ENCODE measurements at regions not wholly inside any gene's neighbourhood (a gene's known extent, or its start where the extent isn't known, plus 50 kb on each side); places are given as distances from the start of the nearest gene placed in this dataset.
"Not testable (repeated sequence)": the region's sequence is repeated elsewhere in the genome, so short reads cannot be mapped to it uniquely, and the experiment has no call there.

DNA sequence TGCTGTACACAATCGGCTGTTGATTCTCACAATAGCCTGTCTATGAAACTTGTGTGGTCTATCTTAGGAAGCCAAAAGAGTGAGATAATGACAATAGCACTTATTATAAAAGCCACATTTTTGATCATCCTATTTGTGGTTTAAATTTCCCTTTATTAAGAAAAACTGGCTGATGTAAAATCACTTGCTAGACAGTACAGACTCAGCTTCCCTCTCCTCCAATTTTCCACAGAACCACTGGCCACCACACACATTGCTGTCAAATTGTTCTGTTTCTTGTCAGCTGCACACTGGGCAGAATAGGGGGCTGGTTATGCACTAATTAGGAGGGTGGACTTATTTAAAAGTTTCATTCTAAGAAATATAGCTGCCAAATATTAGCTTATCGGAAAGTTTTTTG, 425.9 kb downstream of the EPHA3 start:
- Histone ChIP-seq H3K4me3 (replicated peaks in 1 of 3) (no peak overlapping the region), H3K27ac (no peak overlapping the region), H3K27me3 (no peaks in the 10 kb centered on the region), H3K4me1 (no peaks in the 10 kb centered on the region), H3K36me3 (no peaks in the 10 kb centered on the region), H3K9me3 (no peaks in the 10 kb centered on the region)
- TF ChIP-seq CTCF (IDR thresholded peaks at IDR 0.05) (no peak), POLR2A (IDR thresholded peaks at IDR 0.05) (no peak)
- intact Hi-C loops (cut with DNase I): no loop called here
- 81 to 84% methylated on average over 2 of the region's 2 CpGs for WGBS, 2 donors
- no peak for DNase-seq

GRCh38 chr3:89554587-89554986, 447.2 kb downstream of the EPHA3 start:
- H3K9me3 ChIP-seq; H3K4me3 ChIP-seq (replicated peaks in 1 of 3); H3K27me3 ChIP-seq; intact Hi-C loops (cut with DNase I); DNase-seq; H3K36me3 ChIP-seq; H3K27ac ChIP-seq; H3K4me1 ChIP-seq: not testable (repeated sequence)
- 95 to 96% methylated on average over 6 of the region's 6 CpGs for WGBS, 2 donors

- Histone ChIP-seq H3K4me3 (replicated peaks in 1 of 3) (no peak overlapping the region), H3K4me1 (no peaks in the 10 kb centered on the region), H3K36me3 (no peaks in the 10 kb centered on the region), H3K27ac (no peak overlapping the region), H3K9me3 (no peaks in the 10 kb centered on the region), H3K27me3 (no peaks in the 10 kb centered on the region)
- intact Hi-C loops (cut with DNase I): no loop called here
- no peak for DNase-seq
- whole genome bisulfite sequencing, 2 donors: 71 to 80% methylated on average over 1 of the region's 1 CpG
- TF ChIP-seq POLR2A (IDR thresholded peaks at IDR 0.05) (no peak), CTCF (IDR thresholded peaks at IDR 0.05) (no peak)
Observed at GRCh38 chr3:89558711-89559110, 451.3 kb downstream of the EPHA3 start.

DNA sequence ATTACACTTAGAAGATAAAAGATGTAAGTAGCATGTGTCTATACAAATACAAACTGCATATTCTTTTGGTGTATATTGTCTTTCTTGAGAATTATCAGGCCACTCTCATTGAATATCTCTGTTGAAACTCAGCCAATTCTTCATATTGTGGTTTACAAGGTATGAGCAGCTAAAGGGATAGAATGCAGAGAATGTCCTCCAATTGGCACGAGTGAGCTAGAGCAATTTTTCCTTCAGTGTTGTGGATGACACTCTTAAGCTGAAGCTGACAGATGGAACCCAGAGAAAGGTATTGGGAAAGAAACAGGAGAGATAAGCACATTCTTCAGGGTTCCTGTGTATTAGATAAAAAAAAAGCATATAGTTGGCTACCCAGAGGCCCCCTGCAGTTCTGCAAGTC, 453.1 kb downstream of the EPHA3 start:
- no peaks in the 10 kb centered on the region for H3K36me3 ChIP-seq
- H3K27me3 ChIP-seq: no peaks in the 10 kb centered on the region
- H3K4me1 ChIP-seq: no peaks in the 10 kb centered on the region
- 45 to 79% methylated on average over 1 of the region's 1 CpG for WGBS, 2 donors
- intact Hi-C loops (cut with DNase I): no loop called here
- no peak overlapping the region for H3K4me3 ChIP-seq (replicated peaks in 1 of 3)
- TF ChIP-seq POLR2A (IDR thresholded peaks at IDR 0.05) (no peak), CTCF (IDR thresholded peaks at IDR 0.05) (no peak)
- no peak overlapping the region for H3K27ac ChIP-seq
- no peak for DNase-seq
- H3K9me3 ChIP-seq: no peaks in the 10 kb centered on the region

DNA sequence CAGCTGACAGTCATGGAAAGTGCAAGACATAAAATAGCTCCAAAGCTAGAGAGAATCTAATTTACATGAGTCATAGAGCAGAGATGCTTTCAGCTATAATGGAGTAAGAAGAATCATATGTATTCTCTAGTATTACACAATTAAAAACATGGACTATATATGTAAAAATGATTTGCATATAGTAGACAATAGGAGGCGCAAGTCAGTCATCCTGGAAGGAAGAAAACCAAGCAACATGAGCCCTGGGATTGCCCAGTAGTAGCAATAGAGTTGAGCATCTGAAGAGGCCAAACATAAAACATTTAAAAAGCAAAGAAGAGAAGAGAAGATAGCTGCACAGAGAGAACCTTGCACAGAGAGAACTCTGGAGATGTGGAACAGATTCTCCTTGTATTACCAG, 455.0 kb downstream of the EPHA3 start:
- no peaks in the 10 kb centered on the region for H3K4me1 ChIP-seq
- H3K9me3 ChIP-seq: no peaks in the 10 kb centered on the region
- H3K4me3 ChIP-seq (replicated peaks in 1 of 3): no peak overlapping the region
- 88 to 92% methylated on average over 1 of the region's 1 CpG for WGBS, 2 donors
- H3K27ac ChIP-seq: no peak overlapping the region
- intact Hi-C loops (cut with DNase I): no loop called here
- no peaks in the 10 kb centered on the region for H3K27me3 ChIP-seq
- H3K36me3 ChIP-seq: no peaks in the 10 kb centered on the region
- no peak for DNase-seq
- no peak for TF ChIP-seq POLR2A (IDR thresholded peaks at IDR 0.05)
- TF ChIP-seq CTCF (IDR thresholded peaks at IDR 0.05): no peak

GRCh38 chr3:89565098-89565497, 457.7 kb downstream of the EPHA3 start:
- TF ChIP-seq POLR2A (IDR thresholded peaks at IDR 0.05) (no peak), CTCF (IDR thresholded peaks at IDR 0.05) (no peak)
- no peaks in the 10 kb centered on the region for H3K9me3 ChIP-seq
- H3K27me3 ChIP-seq: no peaks in the 10 kb centered on the region
- no peaks in the 10 kb centered on the region for H3K36me3 ChIP-seq
- no peak overlapping the region for H3K4me3 ChIP-seq (replicated peaks in 1 of 3)
- intact Hi-C loops (cut with DNase I): no loop called here
- H3K4me1 ChIP-seq: no peaks in the 10 kb centered on the region
- no peak for DNase-seq
- H3K27ac ChIP-seq: no peak overlapping the region
